OCI-LY7 (cell line): ENCODE measurements at regions not wholly inside any gene's neighbourhood (a gene's known extent, or its start where the extent isn't known, plus 50 kb on each side); places are given as distances from the start of the nearest gene placed in this dataset.

Experiments
- BruUV-seq: library from RNA; stranded (reverse); fragments of 400-500 nt; replicated peaks from 2 replicates; lab custom pipeline; 2021; lab: Mats Ljungman, UMichigan
- CTCF ChIA-PET: fragments of 300-600 bp; sonication (Branson Sonifier 250); formaldehyde crosslinking; loops from one replicate; lab custom pipeline; 2022; ENCODE audit warnings: antibody characterized with exemption; ENCODE audit not compliant: unreplicated experiment; lab: Charles Lee
- POLR2A ChIA-PET: fragments of 300-600 bp; sonication (Branson Sonifier 250); formaldehyde crosslinking; loops from one replicate; lab custom pipeline; 2022; ENCODE audit warnings: antibody characterized with exemption; lab: Charles Lee
- DNase-seq: peaks from one replicate; pipeline ENCODE4 v3.0.0-alpha.2; 2015; ENCODE audit warnings: low spot score
- H2AFZ ChIP-seq: fragments of 200-600 bp; sonication (generic), shearing (Covaris generic); 2 replicates; pipeline ENCODE4 v1.6.1; 2014; ENCODE audit warnings: mild to moderate bottlenecking, antibody characterized with exemption, low read length, moderate library complexity
- H3K27ac ChIP-seq: fragments of 200-600 bp; sonication (generic); 2 replicates; pipeline ENCODE4 v1.5.1; 2014; ENCODE audit warnings: mixed run types, low read depth, mild to moderate bottlenecking, moderate library complexity, low read length, inconsistent platforms; ENCODE audit not compliant: poor library complexity, severe bottlenecking
- H3K36me3 ChIP-seq: fragments of 200-600 bp; sonication (generic); 2 replicates; pipeline ENCODE4 v1.6.1; 2014; ENCODE audit warnings: mild to moderate bottlenecking, antibody characterized with exemption, low read length, moderate library complexity, mixed read lengths; ENCODE audit not compliant: insufficient read depth
- H3K4me1 ChIP-seq: fragments of 200-600 bp; sonication (generic); 2 replicates; pipeline ENCODE4 v1.5.1; 2014; ENCODE audit warnings: mild to moderate bottlenecking, low read length; ENCODE audit not compliant: insufficient read depth, poor library complexity, severe bottlenecking
- H3K4me2 ChIP-seq: fragments of 200-600 bp; sonication (generic); 2 replicates; pipeline ENCODE4 v1.6.1; 2014; ENCODE audit warnings: mild to moderate bottlenecking, low read length
- H3K4me3 ChIP-seq: fragments of 200-600 bp; sonication (generic); 2 replicates; pipeline ENCODE4 v1.5.1; 2014; ENCODE audit warnings: mild to moderate bottlenecking, low read depth, low read length; ENCODE audit not compliant: poor library complexity, severe bottlenecking
- H3K79me2 ChIP-seq: fragments of 200-600 bp; sonication (generic); 2 replicates; pipeline ENCODE4 v1.6.1; 2016; ENCODE audit warnings: low read depth, mild to moderate bottlenecking, low read length, moderate library complexity, mixed read lengths; ENCODE audit not compliant: insufficient read depth
- H3K9me2 ChIP-seq: fragments of 200-600 bp; sonication (generic); 2 replicates; pipeline ENCODE4 v1.6.1; 2016; ENCODE audit warnings: mild to moderate bottlenecking, low read length, mixed read lengths; ENCODE audit not compliant: insufficient read depth
- H3K9me3 ChIP-seq: fragments of 200-600 bp; sonication (generic); 2 replicates; pipeline ENCODE4 v1.6.1; 2014; ENCODE audit warnings: mild to moderate bottlenecking, mixed run types, low read length, mixed read lengths
- H4K20me1 ChIP-seq: fragments of 200-600 bp; sonication (generic); 2 replicates; pipeline ENCODE4 v1.6.1; 2014; ENCODE audit warnings: mild to moderate bottlenecking, antibody characterized with exemption, low read length, moderate library complexity, mixed read lengths; ENCODE audit not compliant: insufficient read depth
- EZH2phosphoT487 ChIP-seq: fragments of 200-600 bp; sonication (generic); IDR thresholded peaks from 2 replicates; pipeline ENCODE4 v1.6.1; 2018; ENCODE audit warnings: low read depth, borderline replicate concordance, mild to moderate bottlenecking, mixed run types, antibody characterized with exemption, low read length, moderate library complexity, mixed read lengths
- intact Hi-C: fragments of 100-400 bp; cut with micrococcal nuclease; formaldehyde crosslinking; loops from one replicate; pipeline ENCODE4 v1.10.0; 2022; ENCODE audit not compliant: unreplicated experiment
- TF ChIP-seq, protein P1 (sequence below): fragments of 200-600 bp; sonication (generic); conservative IDR thresholded peaks from 2 replicates; pipeline ENCODE4 v1.5.1; 2014; ENCODE audit warnings: mild to moderate bottlenecking, antibody characterized with exemption, low read length, moderate library complexity, mixed read lengths

- BruUV-seq, result no TSS peak
These were observed 160.5 kb downstream of the DLEU7 start for GRCh38 chr13:50682966-50683365.

DNA sequence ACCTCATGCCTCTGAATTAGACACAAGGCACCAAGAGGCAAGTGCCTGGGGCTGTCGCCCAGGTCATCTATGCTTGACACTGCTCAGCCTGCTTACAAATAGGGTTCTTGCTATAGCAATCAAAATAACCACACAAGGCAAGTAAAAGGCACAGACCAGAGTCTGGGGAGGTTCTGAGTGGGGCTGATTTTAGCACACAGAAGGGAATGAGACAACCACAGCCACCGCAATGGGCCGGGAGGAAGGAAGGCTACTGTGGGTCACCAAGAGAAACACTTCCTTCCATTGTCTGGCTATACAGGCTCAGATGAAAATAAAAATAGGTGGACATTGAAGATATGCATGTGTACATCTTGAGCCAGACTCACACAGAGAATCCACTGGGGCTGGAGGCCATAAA lies 159.1 kb downstream of the DLEU7 start:
- no peak overlapping the region for H3K27ac ChIP-seq
- no peaks in the 10 kb centered on the region for H3K79me2 ChIP-seq
- H3K4me3 ChIP-seq, result no peak overlapping the region
- no peaks in the 10 kb centered on the region for H3K4me1 ChIP-seq
- BruUV-seq, result no TSS peak
- no peak overlapping the region for H3K4me2 ChIP-seq
- POLR2A ChIA-PET, result no interaction called here
- no peaks in the 10 kb centered on the region for H3K9me3 ChIP-seq
- no peaks in the 10 kb centered on the region for H3K36me3 ChIP-seq
- H3K9me2 ChIP-seq, result no peaks in the 10 kb centered on the region
- intact Hi-C loops, result no loop called here
- no peak overlapping the region for H2AFZ ChIP-seq
- no peak for DNase-seq
- CTCF ChIA-PET, result no interaction called here
- no peak for TF ChIP-seq EZH2phosphoT487
- TF ChIP-seq, protein P1, sequence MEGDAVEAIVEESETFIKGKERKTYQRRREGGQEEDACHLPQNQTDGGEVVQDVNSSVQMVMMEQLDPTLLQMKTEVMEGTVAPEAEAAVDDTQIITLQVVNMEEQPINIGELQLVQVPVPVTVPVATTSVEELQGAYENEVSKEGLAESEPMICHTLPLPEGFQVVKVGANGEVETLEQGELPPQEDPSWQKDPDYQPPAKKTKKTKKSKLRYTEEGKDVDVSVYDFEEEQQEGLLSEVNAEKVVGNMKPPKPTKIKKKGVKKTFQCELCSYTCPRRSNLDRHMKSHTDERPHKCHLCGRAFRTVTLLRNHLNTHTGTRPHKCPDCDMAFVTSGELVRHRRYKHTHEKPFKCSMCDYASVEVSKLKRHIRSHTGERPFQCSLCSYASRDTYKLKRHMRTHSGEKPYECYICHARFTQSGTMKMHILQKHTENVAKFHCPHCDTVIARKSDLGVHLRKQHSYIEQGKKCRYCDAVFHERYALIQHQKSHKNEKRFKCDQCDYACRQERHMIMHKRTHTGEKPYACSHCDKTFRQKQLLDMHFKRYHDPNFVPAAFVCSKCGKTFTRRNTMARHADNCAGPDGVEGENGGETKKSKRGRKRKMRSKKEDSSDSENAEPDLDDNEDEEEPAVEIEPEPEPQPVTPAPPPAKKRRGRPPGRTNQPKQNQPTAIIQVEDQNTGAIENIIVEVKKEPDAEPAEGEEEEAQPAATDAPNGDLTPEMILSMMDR, result no peak
- H4K20me1 ChIP-seq, result no peaks in the 10 kb centered on the region

More at GRCh38 chr13:50682966-50683365, 160.5 kb downstream of the DLEU7 start:
- H4K20me1 ChIP-seq, result no peaks in the 10 kb centered on the region
- POLR2A ChIA-PET, result interaction anchor here (0.7 to 1.0 kb wide), 3 partner anchors 11 to 67 kb away, joined by 3 to 4 read pairs (median 4); no protein-coding TSS in a partner anchor
- no peak for DNase-seq
- intact Hi-C loops, result no loop called here
- CTCF ChIA-PET, result no interaction called here
- no peak overlapping the region for H3K4me3 ChIP-seq
- H2AFZ ChIP-seq, result no peak overlapping the region
- TF ChIP-seq EZH2phosphoT487, result no peak
- TF ChIP-seq, protein P1, result no peak
- H3K9me2 ChIP-seq, result no peaks in the 10 kb centered on the region
- H3K27ac ChIP-seq, result no peak overlapping the region
- no peak overlapping the region for H3K4me2 ChIP-seq
- H3K4me1 ChIP-seq, result no peaks in the 10 kb centered on the region
- no peaks in the 10 kb centered on the region for H3K79me2 ChIP-seq
- H3K36me3 ChIP-seq, result no peaks in the 10 kb centered on the region
- H3K9me3 ChIP-seq, result no peaks in the 10 kb centered on the region

DNA sequence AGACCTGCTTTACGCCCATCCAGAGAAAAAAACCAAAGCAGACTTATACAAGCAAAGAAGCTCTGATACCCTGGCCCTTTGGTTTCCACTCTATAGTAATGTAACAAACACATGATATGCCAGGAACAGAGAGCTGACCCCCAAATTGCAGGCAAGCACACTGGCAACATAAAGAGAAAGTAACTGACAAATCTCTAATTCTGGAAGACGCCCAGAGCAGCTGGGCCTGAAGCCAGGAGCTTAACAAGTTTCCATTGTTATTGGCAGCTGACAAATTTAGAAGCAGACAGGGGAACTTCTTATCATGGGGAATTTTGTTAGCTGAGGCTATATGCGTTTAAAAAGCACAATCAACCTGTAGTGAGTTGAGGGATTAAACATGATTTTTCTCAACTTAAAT lies 158.0 kb downstream of the DLEU7 start:
- BruUV-seq, result no TSS peak
- intact Hi-C loops, result no loop called here
- H3K27ac ChIP-seq, result no peak overlapping the region
- no peaks in the 10 kb centered on the region for H3K4me1 ChIP-seq
- H3K4me2 ChIP-seq, result no peak overlapping the region
- H3K9me3 ChIP-seq, result no peaks in the 10 kb centered on the region
- no peaks in the 10 kb centered on the region for H3K79me2 ChIP-seq
- ChIA-PET CTCF (no interaction called here), POLR2A (interaction anchor here (0.5 to 1.3 kb wide), 6 partner anchors 12 to 681 kb away, joined by 3 to 4 read pairs (median 3); no protein-coding TSS in a partner anchor)
- no peaks in the 10 kb centered on the region for H4K20me1 ChIP-seq
- H3K4me3 ChIP-seq, result no peak overlapping the region
- no peaks in the 10 kb centered on the region for H3K36me3 ChIP-seq
- TF ChIP-seq EZH2phosphoT487, result no peak
- TF ChIP-seq, protein P1, result no peak
- H2AFZ ChIP-seq, result no peak overlapping the region
- H3K9me2 ChIP-seq, result no peaks in the 10 kb centered on the region
- DNase-seq, result no peak
